Motor neuron (in vitro differentiated cells): ENCODE measurements at regions not wholly inside any gene's neighbourhood (a gene's known extent, or its start where the extent isn't known, plus 50 kb on each side); places are given as distances from the start of the nearest gene placed in this dataset.

Experiments used
- ATAC-seq, 8 experiments: fragments of 200-7000 bp; cut with Tn5 transposase; replicated peaks in 6 of 8; 2 replicates each; pipeline ENCODE4 v1.8.0; 2021; ENCODE audit warnings: mild to moderate bottlenecking in 8 of 8, moderate library complexity in 8 of 8
- H3K27ac ChIP-seq, 2 donors: fragments of 250-450 bp; sonication (Bioruptor Pico); 2 replicates each; pipeline ENCODE4 v1.9.0; 2021; ENCODE audit warnings: antibody characterized with exemption in 2 of 2, mild to moderate bottlenecking in 2 of 2, moderate library complexity in 1 of 2
- H3K4me1 ChIP-seq, 2 donors: fragments of 250-450 bp; sonication (Bioruptor Pico); replicated peaks in 1 of 2; 2 replicates each; pipeline ENCODE4 v1.6.1; 2021; ENCODE audit warnings: antibody characterized with exemption in 2 of 2, mild to moderate bottlenecking in 2 of 2, moderate library complexity in 1 of 2
- H3K4me3 ChIP-seq, 5 donors: fragments of 250-450 bp; sonication (Bioruptor Pico); 2 replicates each; pipeline ENCODE4 v1.9.0; 2021; ENCODE audit warnings: antibody characterized with exemption in 5 of 5, mild to moderate bottlenecking in 5 of 5, moderate library complexity in 4 of 5
- WGBS, 10 experiments: fragments of 450-650 bp; shearing (Covaris generic); methylation state at CpG; one replicate each; pipeline ENCODE4 v1.0.0; 2022; 5-methylcytosine and 5-hydroxymethylcytosine counted together
- in situ Hi-C, 9 experiments: fragments of 400-800 bp; cut with MboI; loops; one replicate each; pipeline ENCODE4 v1.15.0; 2021; ENCODE audit warnings: low sequenced_read_pairs in 9 of 9, low pct_unique_long_range_greater_than_20kb in 2 of 9; ENCODE audit not compliant: unreplicated experiment in 9 of 9

GRCh38 chr1:38569932-38570656, 289.5 kb downstream of the RRAGC start:
- Histone ChIP-seq H3K27ac (no peak overlapping the region), H3K4me3 (no peak overlapping the region), H3K4me1 (peaks cover 24 to 26% of the 10 kb centered on the region in 2 donors)
- ATAC-seq, result peak in 6 of 8 experiments; percentile 37 to 94 (median 90)
- in situ Hi-C loops, result loop anchor here in 1 of 9 experiments (25.0 kb wide), 1 partner anchor 242 kb away; no protein-coding TSS in a partner anchor
- 21 to 94% (median 53%) methylated on average over 4 to 20 of the region's 26 CpGs for WGBS, 10 experiments

GRCh38 chr1:38568061-38568857, 291.3 kb downstream of the RRAGC start:
- ATAC-seq, result no peak
- Histone ChIP-seq H3K27ac (no peak overlapping the region), H3K4me3 (no peak overlapping the region), H3K4me1 (peaks cover 24 to 32% of the 10 kb centered on the region in 2 donors)
- 42 to 100% (median 80%) methylated on average over 1 to 5 of the region's 5 CpGs; no CpG with 5 or more reads in 2 of the 10 experiments for WGBS, 10 experiments
- in situ Hi-C loops, result loop anchor here in 1 of 9 experiments (25.0 kb wide), 1 partner anchor 244 kb away; no protein-coding TSS in a partner anchor

- 14 to 100% (median 91%) methylated on average over 1 to 5 of the region's 5 CpGs; no CpG with 5 or more reads in 2 of the 10 experiments for WGBS, 10 experiments
- no peak overlapping the region for H3K27ac ChIP-seq
- H3K4me1 ChIP-seq, result peaks cover 24 to 33% of the 10 kb centered on the region in 2 donors
- in situ Hi-C loops, result loop anchor here in 1 of 9 experiments (25.0 kb wide), 1 partner anchor 245 kb away; no protein-coding TSS in a partner anchor
- no peak overlapping the region for H3K4me3 ChIP-seq
- ATAC-seq, result no peak
These were observed 292.2 kb downstream of the RRAGC start for GRCh38 chr1:38567401-38567800.

- Histone ChIP-seq H3K4me1 (peaks cover 31 to 41% of the 10 kb centered on the region in 2 donors), H3K27ac (no peak overlapping the region), H3K4me3 (no peak overlapping the region)
- in situ Hi-C loops, result loop anchor here in 1 of 9 experiments (25.0 kb wide), 1 partner anchor 247 kb away; no protein-coding TSS in a partner anchor
- 0 to 88% (median 38%) methylated on average over 2 to 5 of the region's 5 CpGs; no CpG with 5 or more reads in 2 of the 10 experiments for WGBS, 10 experiments
- ATAC-seq, result peak in 1 of 8 experiments; percentile 35
These were observed 294.5 kb downstream of the RRAGC start for GRCh38 chr1:38565020-38565491.

GRCh38 chr1:38563942-38564735, 295.4 kb downstream of the RRAGC start:
- ATAC-seq, result peak in 3 of 8 experiments; percentile 78 to 84 (median 82)
- in situ Hi-C loops, result loop anchor here in 1 of 9 experiments (25.0 kb wide), 1 partner anchor 248 kb away; no protein-coding TSS in a partner anchor
- Histone ChIP-seq H3K4me3 (no peak overlapping the region), H3K4me1 (peaks cover 32 to 41% of the 10 kb centered on the region in 2 donors), H3K27ac (no peak overlapping the region)
- WGBS, 10 experiments, result 0 to 100% (median 59%) methylated on average over 1 to 7 of the region's 7 CpGs; no CpG with 5 or more reads in 2 of the 10 experiments

- in situ Hi-C loops, result loop anchor here in 1 of 9 experiments (25.0 kb wide), 1 partner anchor 251 kb away; no protein-coding TSS in a partner anchor
- Histone ChIP-seq H3K27ac (no peak overlapping the region), H3K4me1 (peaks cover 56 to 65% of the 10 kb centered on the region in 2 donors), H3K4me3 (no peak overlapping the region)
- ATAC-seq, result peak in 5 of 8 experiments; percentile 40 to 61 (median 59)
- 0 to 27% (median 14%) methylated on average over 1 to 11 of the region's 12 CpGs; no CpG with 5 or more reads in 3 of the 10 experiments for WGBS, 10 experiments
These were observed 297.8 kb downstream of the RRAGC start for GRCh38 chr1:38561725-38562124.

GRCh38 chr1:38561110-38561509, 298.5 kb downstream of the RRAGC start:
- no peak for ATAC-seq
- Histone ChIP-seq H3K4me3 (no peak overlapping the region), H3K4me1 (peaks cover 58 to 72% of the 10 kb centered on the region in 2 donors), H3K27ac (no peak overlapping the region)
- 60 to 100% (median 73%) methylated on average over 1 to 3 of the region's 4 CpGs; no CpG with 5 or more reads in 6 of the 10 experiments for WGBS, 10 experiments
- in situ Hi-C loops, result loop anchor here in 1 of 9 experiments (25.0 kb wide), 1 partner anchor 251 kb away; no protein-coding TSS in a partner anchor

- Histone ChIP-seq H3K27ac (no peak overlapping the region), H3K4me1 (peaks cover 58 to 72% of the 10 kb centered on the region in 2 donors), H3K4me3 (no peak overlapping the region)
- in situ Hi-C loops, result loop anchor here in 1 of 9 experiments (25.0 kb wide), 1 partner anchor 252 kb away; no protein-coding TSS in a partner anchor
- WGBS, 10 experiments, result 50 to 92% (median 86%) methylated on average over 2 to 7 of the region's 7 CpGs; no CpG with 5 or more reads in 1 of the 10 experiments
- ATAC-seq, result no peak
These were observed 299.1 kb downstream of the RRAGC start for GRCh38 chr1:38560457-38560856.

GRCh38 chr1:38559446-38560165, 300.0 kb downstream of the RRAGC start:
- WGBS, 10 experiments, result 31 to 85% (median 49%) methylated on average over 3 to 30 of the region's 33 CpGs; no CpG with 5 or more reads in 4 of the 10 experiments
- in situ Hi-C loops, result loop anchor here in 1 of 9 experiments (25.0 kb wide), 1 partner anchor 253 kb away; no protein-coding TSS in a partner anchor
- H3K4me3 ChIP-seq, result peak overlapping the region in 1 of 5 donors; percentile 0
- H3K4me1 ChIP-seq, result peaks cover 58 to 69% of the 10 kb centered on the region in 2 donors
- no peak for ATAC-seq
- peak overlapping the region; percentile 70 to 79 for H3K27ac ChIP-seq

GRCh38 chr1:38558500-38559445, 300.8 kb downstream of the RRAGC start:
- in situ Hi-C loops, result loop anchor here in 1 of 9 experiments (25.0 kb wide), 1 partner anchor 254 kb away; no protein-coding TSS in a partner anchor
- peaks cover 58 to 68% of the 10 kb centered on the region in 2 donors for H3K4me1 ChIP-seq
- H3K27ac ChIP-seq, result peak overlapping the region; percentile 70 to 79
- WGBS, 10 experiments, result 6 to 56% (median 40%) methylated on average over 4 to 11 of the region's 23 CpGs; no CpG with 5 or more reads in 4 of the 10 experiments
- peak in 7 of 8 experiments; percentile 24 to 77 (median 71) for ATAC-seq
- H3K4me3 ChIP-seq, result peak overlapping the region in 1 of 5 donors; percentile 0
